Astrocyte (in vitro differentiated cells and primary cell): ENCODE measurements at regions not wholly inside any gene's neighbourhood (a gene's known extent, or its start where the extent isn't known, plus 50 kb on each side); places are given as distances from the start of the nearest gene placed in this dataset.

Experiments used
- DNase-seq: peaks from one replicate; pipeline ENCODE4 v3.0.0-alpha.2; 2010; ENCODE audit warnings: low read depth
- FAIRE-seq: peaks from 2 replicates; lab custom pipeline; 2011; peaks lifted over from hg19 to GRCh38; lab: Jason Lieb, UNC
- H2AFZ ChIP-seq: 2 replicates; pipeline ENCODE4 v1.6.0; 2012; ENCODE audit warnings: low read depth, low read length, inconsistent platforms
- H3K27ac ChIP-seq: 2 replicates; pipeline ENCODE4 v1.5.1; 2011; ENCODE audit warnings: low read depth, low read length, inconsistent platforms
- H3K27me3 ChIP-seq: 2 replicates; pipeline ENCODE4 v1.6.0; 2011; ENCODE audit warnings: low read length, inconsistent platforms; ENCODE audit not compliant: insufficient read depth
- H3K36me3 ChIP-seq: 2 replicates; pipeline ENCODE4 v1.5.1; 2011; ENCODE audit warnings: low read length, inconsistent platforms; ENCODE audit not compliant: insufficient read depth
- H3K4me1 ChIP-seq: 2 replicates; pipeline ENCODE4 v1.5.1; 2011; ENCODE audit warnings: low read length, inconsistent platforms; ENCODE audit not compliant: insufficient read depth
- H3K4me2 ChIP-seq: 2 replicates; pipeline ENCODE4 v1.6.0; 2012; ENCODE audit warnings: low read length, inconsistent platforms
- H3K4me3 ChIP-seq: 2 replicates; pipeline ENCODE4 v1.5.1; 2011; ENCODE audit warnings: low read depth, mild to moderate bottlenecking, low read length, inconsistent platforms; ENCODE audit not compliant: insufficient read depth
- H3K79me2 ChIP-seq: 2 replicates; pipeline ENCODE4 v1.6.0; 2012; ENCODE audit warnings: mild to moderate bottlenecking, low read length, inconsistent platforms; ENCODE audit not compliant: insufficient read depth
- H3K9ac ChIP-seq: 2 replicates; pipeline ENCODE4 v1.6.0; 2012; ENCODE audit warnings: mild to moderate bottlenecking, low read length, inconsistent platforms
- H3K9me3 ChIP-seq: 2 replicates; pipeline ENCODE4 v1.5.1; 2012; ENCODE audit warnings: low read depth, mild to moderate bottlenecking, low read length, inconsistent platforms; ENCODE audit not compliant: insufficient read depth
- H4K20me1 ChIP-seq: 2 replicates; pipeline ENCODE4 v1.6.0; 2012; ENCODE audit warnings: low read length, inconsistent platforms; ENCODE audit not compliant: insufficient read depth
- H3K27ac Mint-ChIP-seq: one replicate; pipeline ENCODE4 v1.8.0; 2021; ENCODE audit warnings: mild to moderate bottlenecking, mixed read lengths; ENCODE audit not compliant: unreplicated experiment
- H3K27me3 Mint-ChIP-seq: one replicate; pipeline ENCODE4 v1.8.0; 2021; ENCODE audit warnings: low read depth, mixed read lengths; ENCODE audit not compliant: unreplicated experiment
- H3K36me3 Mint-ChIP-seq: one replicate; pipeline ENCODE4 v1.8.0; 2021; ENCODE audit warnings: low read depth, mixed read lengths; ENCODE audit not compliant: unreplicated experiment
- H3K4me1 Mint-ChIP-seq: one replicate; pipeline ENCODE4 v1.8.0; 2021; ENCODE audit warnings: low read depth, mixed read lengths; ENCODE audit not compliant: unreplicated experiment
- H3K4me3 Mint-ChIP-seq: one replicate; pipeline ENCODE4 v1.8.0; 2021; ENCODE audit warnings: mild to moderate bottlenecking, moderate library complexity, mixed read lengths; ENCODE audit not compliant: unreplicated experiment
- H3K9me3 Mint-ChIP-seq: one replicate; pipeline ENCODE4 v1.8.0; 2021; ENCODE audit warnings: mild to moderate bottlenecking, mixed read lengths; ENCODE audit not compliant: unreplicated experiment
- CTCF ChIP-seq: IDR thresholded peaks from 2 replicates; pipeline ENCODE4 v1.5.1; 2011; ENCODE audit warnings: low read depth, mild to moderate bottlenecking, inconsistent platforms, low read length, moderate library complexity; ENCODE audit not compliant: insufficient read depth
- EZH2 ChIP-seq: IDR thresholded peaks from 2 replicates; pipeline ENCODE4 v1.6.1; 2012; ENCODE audit warnings: mild to moderate bottlenecking, low read length, inconsistent platforms; ENCODE audit not compliant: insufficient read depth

GRCh38 chr5:124185716-124186115 lies 560.7 kb downstream of the ZNF608 start:
- no peaks in the 10 kb centered on the region for H4K20me1 ChIP-seq

GRCh38 chr5:124182133-124182532 lies 564.3 kb downstream of the ZNF608 start:
- H3K9me3 ChIP-seq: no peaks in the 10 kb centered on the region
- H3K4me3 ChIP-seq: no peak overlapping the region
- Mint-ChIP-seq H3K9me3 (peaks cover 4% of the 10 kb centered on the region), H3K4me1 (peaks cover 20% of the 10 kb centered on the region), H3K4me3 (no peak overlapping the region), H3K36me3 (no peaks in the 10 kb centered on the region), H3K27me3 (no peaks in the 10 kb centered on the region), H3K27ac (peak overlapping the region; percentile 92)
- no peaks in the 10 kb centered on the region for H4K20me1 ChIP-seq
- TF ChIP-seq CTCF (no peak), EZH2 (no peak)
- no peak overlapping the region for H2AFZ ChIP-seq
- H3K4me1 ChIP-seq: no peaks in the 10 kb centered on the region
- no peaks in the 10 kb centered on the region for H3K27me3 ChIP-seq
- H3K36me3 ChIP-seq: no peaks in the 10 kb centered on the region
- FAIRE-seq: no peak
- H3K79me2 ChIP-seq: no peaks in the 10 kb centered on the region
- H3K9ac ChIP-seq: no peak overlapping the region
- H3K4me2 ChIP-seq: no peak overlapping the region
- no peak for DNase-seq
- no peak overlapping the region for H3K27ac ChIP-seq

More at GRCh38 chr5:124185716-124186115, 560.7 kb downstream of the ZNF608 start:
- H3K27ac ChIP-seq: no peak overlapping the region
- no peak overlapping the region for H3K9ac ChIP-seq
- peaks cover 2% of the 10 kb centered on the region for H3K9me3 Mint-ChIP-seq
- no peak overlapping the region for H3K4me3 Mint-ChIP-seq
- H3K9me3 ChIP-seq: no peaks in the 10 kb centered on the region
- no peak overlapping the region for H3K4me2 ChIP-seq
- TF ChIP-seq EZH2: no peak
- TF ChIP-seq CTCF: no peak
- FAIRE-seq (no peak), DNase-seq (no peak)
- no peak overlapping the region for H3K27ac Mint-ChIP-seq
- H3K27me3 Mint-ChIP-seq: no peaks in the 10 kb centered on the region
- no peaks in the 10 kb centered on the region for H3K36me3 ChIP-seq
- no peaks in the 10 kb centered on the region for H3K4me1 ChIP-seq
- no peak overlapping the region for H3K4me3 ChIP-seq
- no peak overlapping the region for H2AFZ ChIP-seq
- peaks cover 16% of the 10 kb centered on the region for H3K4me1 Mint-ChIP-seq
- no peaks in the 10 kb centered on the region for H3K27me3 ChIP-seq
- H3K36me3 Mint-ChIP-seq: no peaks in the 10 kb centered on the region
- H3K79me2 ChIP-seq: no peaks in the 10 kb centered on the region

- Histone ChIP-seq H3K9me3 (no peaks in the 10 kb centered on the region), H2AFZ (no peak overlapping the region)
- H3K27ac Mint-ChIP-seq: peak overlapping the region; percentile 92
These were observed 565.5 kb downstream of the ZNF608 start for GRCh38 chr5:124180875-124181461.

More at GRCh38 chr5:124180875-124181461, 565.5 kb downstream of the ZNF608 start:
- H3K36me3 Mint-ChIP-seq: no peaks in the 10 kb centered on the region
- no peaks in the 10 kb centered on the region for H3K4me1 ChIP-seq
- no peak for TF ChIP-seq CTCF
- H3K9me3 Mint-ChIP-seq: peaks cover 5% of the 10 kb centered on the region
- H3K27me3 ChIP-seq: no peaks in the 10 kb centered on the region
- peaks cover 20% of the 10 kb centered on the region for H3K4me1 Mint-ChIP-seq
- no peaks in the 10 kb centered on the region for H4K20me1 ChIP-seq
- H3K27me3 Mint-ChIP-seq: no peaks in the 10 kb centered on the region
- H3K79me2 ChIP-seq: no peaks in the 10 kb centered on the region
- H3K36me3 ChIP-seq: no peaks in the 10 kb centered on the region
- peak; percentile 74 for DNase-seq
- H3K27ac ChIP-seq: no peak overlapping the region
- no peak for FAIRE-seq
- H3K4me2 ChIP-seq: no peak overlapping the region
- no peak overlapping the region for H3K9ac ChIP-seq
- H3K4me3 ChIP-seq: no peak overlapping the region
- no peak overlapping the region for H3K4me3 Mint-ChIP-seq
